ENCODE measurements at regions not wholly inside any gene's neighbourhood (a gene's known extent, or its start where the extent isn't known, plus 50 kb on each side); places are given as distances from the start of the nearest gene placed in this dataset.

- no peaks in the 10 kb centered on the region for H3K4me1 ChIP-seq (ENCODE audit: control insufficient read depth in 2 of 3, insufficient read depth in 2 of 3, low read depth in 1 of 3, low read length in 3 of 3)
- no peak overlapping the region for H3K9ac ChIP-seq (ENCODE audit: low read length in 3 of 3)
- H3K27me3 ChIP-seq (ENCODE audit: control insufficient read depth, insufficient read depth, low read length): no peaks in the 10 kb centered on the region
- intact Hi-C loops (cut with DNase I): no loop called here
- H3K27ac ChIP-seq (ENCODE audit: low read depth in 2 of 2, low read length in 2 of 2): no peak overlapping the region
- no peak overlapping the region for H3K4me3 ChIP-seq (ENCODE audit: low read length in 3 of 3)
- DNase-seq (no peak), FAIRE-seq (no peak)
- H3K36me3 ChIP-seq (ENCODE audit: control insufficient read depth in 2 of 3, insufficient read depth in 3 of 3, low read length in 3 of 3): no peaks in the 10 kb centered on the region
- TF ChIP-seq CTCF (IDR thresholded peaks at IDR 0.05; ENCODE audit: borderline replicate concordance, extremely low read depth, insufficient read depth): no peak
- no peaks in the 10 kb centered on the region for H3K9me3 ChIP-seq (ENCODE audit: control insufficient read depth in 2 of 3, insufficient read depth in 1 of 3, low read length in 3 of 3)
Measured at GRCh38 chr5:169404223-169404622, 103.3 kb upstream of the SLIT3 start.

- Histone ChIP-seq H3K36me3 (ENCODE audit: control insufficient read depth in 2 of 3, insufficient read depth in 3 of 3, low read length in 3 of 3) (no peaks in the 10 kb centered on the region), H3K27me3 (ENCODE audit: control insufficient read depth, insufficient read depth, low read length) (no peaks in the 10 kb centered on the region), H3K9me3 (ENCODE audit: control insufficient read depth in 2 of 3, insufficient read depth in 1 of 3, low read length in 3 of 3) (peaks cover 0 to 6% (median 3%) of the 10 kb centered on the region in 3 donors), H3K9ac (ENCODE audit: low read length in 3 of 3) (no peak overlapping the region), H3K27ac (ENCODE audit: low read depth in 2 of 2, low read length in 2 of 2) (no peak overlapping the region), H3K4me3 (ENCODE audit: low read length in 3 of 3) (no peak overlapping the region), H3K4me1 (ENCODE audit: control insufficient read depth in 2 of 3, insufficient read depth in 2 of 3, low read depth in 1 of 3, low read length in 3 of 3) (no peaks in the 10 kb centered on the region)
- intact Hi-C loops (cut with DNase I): no loop called here
- DNase-seq (no peak), FAIRE-seq (no peak)
- no peak for TF ChIP-seq CTCF (IDR thresholded peaks at IDR 0.05; ENCODE audit: borderline replicate concordance, extremely low read depth, insufficient read depth)
Measured at GRCh38 chr5:169398515-169398914, 97.6 kb upstream of the SLIT3 start.

- intact Hi-C loops (cut with DNase I): no loop called here
- Histone ChIP-seq H3K4me1 (ENCODE audit: control insufficient read depth in 2 of 3, insufficient read depth in 2 of 3, low read depth in 1 of 3, low read length in 3 of 3) (no peaks in the 10 kb centered on the region), H3K9me3 (ENCODE audit: control insufficient read depth in 2 of 3, insufficient read depth in 1 of 3, low read length in 3 of 3) (peaks cover 0 to 6% (median 3%) of the 10 kb centered on the region in 3 donors), H3K27ac (ENCODE audit: low read depth in 2 of 2, low read length in 2 of 2) (no peak overlapping the region), H3K27me3 (ENCODE audit: control insufficient read depth, insufficient read depth, low read length) (no peaks in the 10 kb centered on the region), H3K4me3 (ENCODE audit: low read length in 3 of 3) (no peak overlapping the region), H3K9ac (ENCODE audit: low read length in 3 of 3) (no peak overlapping the region), H3K36me3 (ENCODE audit: control insufficient read depth in 2 of 3, insufficient read depth in 3 of 3, low read length in 3 of 3) (no peaks in the 10 kb centered on the region)
- FAIRE-seq (no peak), DNase-seq (no peak)
- no peak for TF ChIP-seq CTCF (IDR thresholded peaks at IDR 0.05; ENCODE audit: borderline replicate concordance, extremely low read depth, insufficient read depth)
Measured at GRCh38 chr5:169395136-169395535, 94.2 kb upstream of the SLIT3 start.

GRCh38 chr5:169394371-169394770 is 93.4 kb upstream of the SLIT3 start:
- no peaks in the 10 kb centered on the region for H3K36me3 ChIP-seq (ENCODE audit: control insufficient read depth in 2 of 3, insufficient read depth in 3 of 3, low read length in 3 of 3)
- peaks cover 0 to 6% (median 3%) of the 10 kb centered on the region in 3 donors for H3K9me3 ChIP-seq (ENCODE audit: control insufficient read depth in 2 of 3, insufficient read depth in 1 of 3, low read length in 3 of 3)
- no peaks in the 10 kb centered on the region for H3K27me3 ChIP-seq (ENCODE audit: control insufficient read depth, insufficient read depth, low read length)
- H3K9ac ChIP-seq (ENCODE audit: low read length in 3 of 3): no peak overlapping the region
- DNase-seq (no peak), FAIRE-seq (no peak)
- H3K4me3 ChIP-seq (ENCODE audit: low read length in 3 of 3): no peak overlapping the region
- intact Hi-C loops (cut with DNase I): no loop called here
- no peak for TF ChIP-seq CTCF (IDR thresholded peaks at IDR 0.05; ENCODE audit: borderline replicate concordance, extremely low read depth, insufficient read depth)
- H3K27ac ChIP-seq (ENCODE audit: low read depth in 2 of 2, low read length in 2 of 2): no peak overlapping the region
- H3K4me1 ChIP-seq (ENCODE audit: control insufficient read depth in 2 of 3, insufficient read depth in 2 of 3, low read depth in 1 of 3, low read length in 3 of 3): no peaks in the 10 kb centered on the region
